ENCODE measurements at regions not wholly inside any gene's neighbourhood (a gene's known extent, or its start where the extent isn't known, plus 50 kb on each side); places are given as distances from the start of the nearest gene placed in this dataset.

DNA sequence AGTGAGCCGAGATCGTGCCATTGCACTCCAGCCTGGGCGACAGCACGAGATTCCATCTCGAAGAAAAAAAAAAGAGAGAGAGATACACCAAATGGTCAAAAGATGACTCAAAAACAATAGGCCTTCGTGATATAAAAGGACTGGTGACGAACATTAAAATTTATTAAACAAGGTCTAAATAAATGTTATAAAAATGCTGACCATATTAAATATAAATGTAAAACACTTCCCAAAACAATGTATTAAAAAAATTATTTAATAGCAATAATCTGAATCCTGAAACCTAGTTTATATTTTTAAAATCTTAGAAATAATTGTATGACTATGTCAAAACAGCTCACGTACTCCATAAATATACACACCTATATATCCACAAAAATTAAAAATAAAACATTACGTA, 247.6 kb downstream of the SETD4 start:
- 44% methylated on average over 9 of the region's 9 CpGs for whole genome bisulfite sequencing (ENCODE audit: low lambda C conversion rate)
- TF ChIP-seq CHD2 (IDR thresholded peaks at IDR 0.05; ENCODE audit: low read length, partially characterized antibody) (no peak), NRF1 (IDR thresholded peaks at IDR 0.05; ENCODE audit: low read depth, low read length) (no peak), JUND (IDR thresholded peaks at IDR 0.05) (no peak), TCF12 (IDR thresholded peaks at IDR 0.05) (no peak), POLR2AphosphoS5 (IDR thresholded peaks at IDR 0.05; ENCODE audit: low read depth, low read length) (no peak), NFIC (IDR thresholded peaks at IDR 0.05; ENCODE audit: borderline replicate concordance) (no peak), TAF1 (IDR thresholded peaks at IDR 0.05; ENCODE audit: borderline replicate concordance, low read depth, low read length) (no peak), RCOR1 (IDR thresholded peaks at IDR 0.05; ENCODE audit: low read length) (no peak), EZH2phosphoT487 (IDR thresholded peaks at IDR 0.05; ENCODE audit: borderline replicate concordance, low read depth) (no peak)
- TF ChIP-seq, protein P1, sequence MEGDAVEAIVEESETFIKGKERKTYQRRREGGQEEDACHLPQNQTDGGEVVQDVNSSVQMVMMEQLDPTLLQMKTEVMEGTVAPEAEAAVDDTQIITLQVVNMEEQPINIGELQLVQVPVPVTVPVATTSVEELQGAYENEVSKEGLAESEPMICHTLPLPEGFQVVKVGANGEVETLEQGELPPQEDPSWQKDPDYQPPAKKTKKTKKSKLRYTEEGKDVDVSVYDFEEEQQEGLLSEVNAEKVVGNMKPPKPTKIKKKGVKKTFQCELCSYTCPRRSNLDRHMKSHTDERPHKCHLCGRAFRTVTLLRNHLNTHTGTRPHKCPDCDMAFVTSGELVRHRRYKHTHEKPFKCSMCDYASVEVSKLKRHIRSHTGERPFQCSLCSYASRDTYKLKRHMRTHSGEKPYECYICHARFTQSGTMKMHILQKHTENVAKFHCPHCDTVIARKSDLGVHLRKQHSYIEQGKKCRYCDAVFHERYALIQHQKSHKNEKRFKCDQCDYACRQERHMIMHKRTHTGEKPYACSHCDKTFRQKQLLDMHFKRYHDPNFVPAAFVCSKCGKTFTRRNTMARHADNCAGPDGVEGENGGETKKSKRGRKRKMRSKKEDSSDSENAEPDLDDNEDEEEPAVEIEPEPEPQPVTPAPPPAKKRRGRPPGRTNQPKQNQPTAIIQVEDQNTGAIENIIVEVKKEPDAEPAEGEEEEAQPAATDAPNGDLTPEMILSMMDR (IDR thresholded peaks at IDR 0.05) = no peak
- TF ChIP-seq, protein P2, sequence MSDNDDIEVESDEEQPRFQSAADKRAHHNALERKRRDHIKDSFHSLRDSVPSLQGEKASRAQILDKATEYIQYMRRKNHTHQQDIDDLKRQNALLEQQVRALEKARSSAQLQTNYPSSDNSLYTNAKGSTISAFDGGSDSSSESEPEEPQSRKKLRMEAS (IDR thresholded peaks at IDR 0.05; ENCODE audit: low read depth) = no peak
- TF ChIP-seq, protein P3, sequence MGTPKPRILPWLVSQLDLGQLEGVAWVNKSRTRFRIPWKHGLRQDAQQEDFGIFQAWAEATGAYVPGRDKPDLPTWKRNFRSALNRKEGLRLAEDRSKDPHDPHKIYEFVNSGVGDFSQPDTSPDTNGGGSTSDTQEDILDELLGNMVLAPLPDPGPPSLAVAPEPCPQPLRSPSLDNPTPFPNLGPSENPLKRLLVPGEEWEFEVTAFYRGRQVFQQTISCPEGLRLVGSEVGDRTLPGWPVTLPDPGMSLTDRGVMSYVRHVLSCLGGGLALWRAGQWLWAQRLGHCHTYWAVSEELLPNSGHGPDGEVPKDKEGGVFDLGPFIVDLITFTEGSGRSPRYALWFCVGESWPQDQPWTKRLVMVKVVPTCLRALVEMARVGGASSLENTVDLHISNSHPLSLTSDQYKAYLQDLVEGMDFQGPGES (IDR thresholded peaks at IDR 0.05; ENCODE audit: low read depth, low read length) = no peak
- TF ChIP-seq, protein P4, sequence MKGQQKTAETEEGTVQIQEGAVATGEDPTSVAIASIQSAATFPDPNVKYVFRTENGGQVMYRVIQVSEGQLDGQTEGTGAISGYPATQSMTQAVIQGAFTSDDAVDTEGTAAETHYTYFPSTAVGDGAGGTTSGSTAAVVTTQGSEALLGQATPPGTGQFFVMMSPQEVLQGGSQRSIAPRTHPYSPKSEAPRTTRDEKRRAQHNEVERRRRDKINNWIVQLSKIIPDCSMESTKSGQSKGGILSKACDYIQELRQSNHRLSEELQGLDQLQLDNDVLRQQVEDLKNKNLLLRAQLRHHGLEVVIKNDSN (IDR thresholded peaks at IDR 0.05; ENCODE audit: borderline replicate concordance, low read depth) = no peak
- DNase-seq = no peak
- Histone ChIP-seq H3K9ac (no peak overlapping the region), H3F3A (replicated peaks; ENCODE audit: insufficient read depth) (peaks cover 14% of the 10 kb centered on the region), H3K79me2 (ENCODE audit: insufficient read depth) (no peaks in the 10 kb centered on the region), H3K9me3 (no peaks in the 10 kb centered on the region; the same call in 1 of the 2 replicates), H3K4me1 (ENCODE audit: control insufficient read depth in 1 of 2, insufficient read depth in 2 of 2, low read depth in 1 of 2, low read length in 1 of 2) (peaks cover 0 to 6% of the 10 kb centered on the region in 2 experiments; a peak in 1 of 4 replicates), H3K4me2 (no peak overlapping the region), H3K27me3 (ENCODE audit: insufficient read depth) (no peaks in the 10 kb centered on the region), H3K36me3 (replicated peaks in 1 of 2; ENCODE audit: control insufficient read depth in 1 of 2, insufficient read depth in 2 of 2, low read length in 1 of 2) (no peaks in the 10 kb centered on the region), H2AFZ (ENCODE audit: low read depth) (no peak overlapping the region), H3K27ac (ENCODE audit: low read depth in 2 of 2, low read length in 1 of 2) (no peak overlapping the region), H3K4me3 (ENCODE audit: low read depth in 2 of 2, low read length in 1 of 2) (no peak overlapping the region), H4K20me1 (ENCODE audit: insufficient read depth) (no peaks in the 10 kb centered on the region), H3K9me2 (no peaks in the 10 kb centered on the region)
- ChIA-PET CTCF (no interaction called here), POLR2A (no interaction called here)

DNA sequence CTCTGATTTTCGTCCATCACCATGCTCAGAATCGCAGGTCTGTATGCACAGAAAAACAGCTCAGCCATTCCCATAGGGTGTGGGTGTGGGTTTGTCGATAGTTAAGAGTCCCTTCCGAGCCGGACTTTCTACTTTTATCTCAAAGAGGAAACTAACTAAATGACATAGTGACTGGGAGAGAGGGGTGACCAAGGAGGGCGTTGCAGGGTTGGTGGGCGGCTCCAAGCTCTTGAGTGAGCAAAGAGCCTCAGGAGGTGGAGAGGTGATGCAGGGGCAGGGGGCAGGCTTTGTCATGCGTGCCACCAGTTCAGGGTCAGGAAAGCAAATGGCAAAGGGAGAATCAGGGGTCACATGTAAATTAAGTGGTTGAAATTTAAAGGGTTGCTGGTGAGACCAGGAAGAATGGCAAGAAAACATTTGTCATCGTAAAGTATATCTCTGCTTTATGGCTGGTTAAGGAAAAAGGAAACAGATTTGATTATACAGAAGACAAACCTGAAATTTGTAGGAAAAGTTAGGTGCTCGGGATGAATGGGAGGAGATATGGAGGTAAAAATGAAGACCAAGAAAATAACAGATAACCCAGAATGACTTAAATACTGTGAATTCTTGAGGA, 249.0 kb downstream of the SETD4 start:
- ChIA-PET CTCF (no interaction called here), POLR2A (no interaction called here)
- WGBS (ENCODE audit: low lambda C conversion rate) = 52% methylated on average over 10 of the region's 10 CpGs
- H4K20me1 ChIP-seq (ENCODE audit: insufficient read depth) = no peaks in the 10 kb centered on the region
- H3K9ac ChIP-seq = no peak overlapping the region
- H3K9me2 ChIP-seq = no peaks in the 10 kb centered on the region
- no peaks in the 10 kb centered on the region for H3K27me3 ChIP-seq (ENCODE audit: insufficient read depth)
- no peak overlapping the region for H3K4me2 ChIP-seq
- no peaks in the 10 kb centered on the region for H3K36me3 ChIP-seq (replicated peaks in 1 of 2; ENCODE audit: control insufficient read depth in 1 of 2, insufficient read depth in 2 of 2, low read length in 1 of 2)
- H3K4me3 ChIP-seq (ENCODE audit: low read depth in 2 of 2, low read length in 1 of 2) = no peak overlapping the region
- peaks cover 9% of the 10 kb centered on the region for H3F3A ChIP-seq (replicated peaks; ENCODE audit: insufficient read depth)
- H3K4me1 ChIP-seq (ENCODE audit: control insufficient read depth in 1 of 2, insufficient read depth in 2 of 2, low read depth in 1 of 2, low read length in 1 of 2) = peaks cover 0 to 6% of the 10 kb centered on the region in 2 experiments; a peak in 1 of 4 replicates
- H2AFZ ChIP-seq (ENCODE audit: low read depth) = no peak overlapping the region
- no peaks in the 10 kb centered on the region; the same call in 1 of the 2 replicates for H3K9me3 ChIP-seq
- no peaks in the 10 kb centered on the region for H3K79me2 ChIP-seq (ENCODE audit: insufficient read depth)
- no peak overlapping the region for H3K27ac ChIP-seq (ENCODE audit: low read depth in 2 of 2, low read length in 1 of 2)
- no peak for DNase-seq
- no peak for TF ChIP-seq ELF1 (IDR thresholded peaks at IDR 0.05)
- TF ChIP-seq FOXM1 (IDR thresholded peaks at IDR 0.05; ENCODE audit: low read depth) = no peak
- no peak for TF ChIP-seq MEF2A (IDR thresholded peaks at IDR 0.05; ENCODE audit: borderline replicate concordance, low read depth)
- TF ChIP-seq, protein P5, sequence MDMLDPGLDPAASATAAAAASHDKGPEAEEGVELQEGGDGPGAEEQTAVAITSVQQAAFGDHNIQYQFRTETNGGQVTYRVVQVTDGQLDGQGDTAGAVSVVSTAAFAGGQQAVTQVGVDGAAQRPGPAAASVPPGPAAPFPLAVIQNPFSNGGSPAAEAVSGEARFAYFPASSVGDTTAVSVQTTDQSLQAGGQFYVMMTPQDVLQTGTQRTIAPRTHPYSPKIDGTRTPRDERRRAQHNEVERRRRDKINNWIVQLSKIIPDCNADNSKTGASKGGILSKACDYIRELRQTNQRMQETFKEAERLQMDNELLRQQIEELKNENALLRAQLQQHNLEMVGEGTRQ (IDR thresholded peaks at IDR 0.05; ENCODE audit: borderline replicate concordance, low read depth, low read length) = no peak
- TF ChIP-seq TEAD4 (IDR thresholded peaks at IDR 0.05; ENCODE audit: borderline replicate concordance, insufficient read depth) = no peak
- no peak for TF ChIP-seq EP300 (IDR thresholded peaks at IDR 0.05; ENCODE audit: borderline replicate concordance in 1 of 2, low read depth in 1 of 2, low read length in 1 of 2)
- TF ChIP-seq, protein P4 (IDR thresholded peaks at IDR 0.05; ENCODE audit: borderline replicate concordance, low read depth) = no peak
- no peak for TF ChIP-seq GABPA (IDR thresholded peaks at IDR 0.05; ENCODE audit: low read depth)

Data from SK-N-SH (cell line).